SU-DHL-6 (cell line): ENCODE measurements at regions not wholly inside any gene's neighbourhood (a gene's known extent, or its start where the extent isn't known, plus 50 kb on each side); places are given as distances from the start of the nearest gene placed in this dataset.

ENCODE experiments used
- H2AFZ ChIP-seq: fragments of 200-600 bp; sonication (generic); 2 replicates; pipeline ENCODE4 v1.6.1; 2014; ENCODE audit warnings: low read depth, mild to moderate bottlenecking, moderate library complexity, mixed read lengths, antibody characterized with exemption, low read length; ENCODE audit not compliant: severe bottlenecking
- H3F3A ChIP-seq: fragments of 200-600 bp; shearing (Covaris generic); 2 replicates; pipeline ENCODE4 v1.6.0; 2016; ENCODE audit warnings: antibody characterized with exemption, mild to moderate bottlenecking; ENCODE audit not compliant: insufficient read depth
- H3K27ac ChIP-seq: fragments of 200-600 bp; sonication (generic); 2 replicates; pipeline ENCODE4 v1.5.1; 2016; ENCODE audit warnings: low read depth, mild to moderate bottlenecking, low read length, moderate library complexity, mixed read lengths
- H3K27me3 ChIP-seq: fragments of 200-600 bp; sonication (generic), shearing (Covaris generic); 2 replicates; pipeline ENCODE4 v1.6.0; 2014; ENCODE audit warnings: mild to moderate bottlenecking, low read length
- H3K36me3 ChIP-seq: fragments of 200-600 bp; sonication (generic); 2 replicates; pipeline ENCODE4 v1.6.1; 2014; ENCODE audit warnings: mild to moderate bottlenecking, low read length, mixed read lengths
- H3K4me2 ChIP-seq: fragments of 300-600, 200-600 bp; shearing (Covaris generic), sonication (generic); 2 replicates; pipeline ENCODE4 v1.6.0; 2014; ENCODE audit warnings: low read length, low read depth, mild to moderate bottlenecking; ENCODE audit not compliant: poor library complexity, severe bottlenecking
- H3K4me3 ChIP-seq: fragments of 200-600 bp; sonication (generic); 2 replicates; pipeline ENCODE4 v1.5.1; 2014; ENCODE audit warnings: antibody characterized with exemption, low read length, mild to moderate bottlenecking, mixed read lengths; ENCODE audit not compliant: insufficient read depth, poor library complexity, severe bottlenecking
- H3K79me2 ChIP-seq: fragments of 200-600 bp; sonication (generic); 2 replicates; pipeline ENCODE4 v1.6.1; 2014; ENCODE audit warnings: mild to moderate bottlenecking, low read length, moderate library complexity; ENCODE audit not compliant: insufficient read depth
- H3K9ac ChIP-seq: fragments of 200-600 bp; sonication (generic); 2 replicates; pipeline ENCODE4 v1.7.0; 2014; ENCODE audit warnings: mild to moderate bottlenecking, low read length
- H3K9me2 ChIP-seq: fragments of 200-600 bp; sonication (generic); replicated peaks from 2 replicates; pipeline ENCODE4 v1.6.1; 2014; ENCODE audit warnings: low read length; ENCODE audit not compliant: insufficient read depth
- H3K9me3 ChIP-seq: fragments of 200-600 bp; sonication (generic); 2 replicates; pipeline ENCODE4 v1.6.1; 2014; ENCODE audit warnings: low read length, mixed read lengths; ENCODE audit not compliant: insufficient read depth
- H4K20me1 ChIP-seq: fragments of 200-600 bp; sonication (generic); 2 replicates; pipeline ENCODE4 v1.6.1; 2014; ENCODE audit warnings: low read depth, mild to moderate bottlenecking, antibody characterized with exemption, low read length, moderate library complexity, mixed read lengths
- EZH2phosphoT487 ChIP-seq: fragments of 200-600 bp; sonication (generic), shearing (Covaris generic); conservative IDR thresholded peaks from 2 replicates; pipeline ENCODE4 v1.6.1; 2018; ENCODE audit warnings: mild to moderate bottlenecking, antibody characterized with exemption, low read length, moderate library complexity, mixed read lengths
- TF ChIP-seq, protein P1 (sequence below): fragments of 200-600 bp; sonication (generic); IDR thresholded peaks from one replicate; pipeline ENCODE4 v1.5.1; 2017; ENCODE audit warnings: antibody characterized with exemption, mild to moderate bottlenecking, low read length, moderate library complexity; ENCODE audit not compliant: insufficient read depth, poor library complexity, severe bottlenecking

DNA sequence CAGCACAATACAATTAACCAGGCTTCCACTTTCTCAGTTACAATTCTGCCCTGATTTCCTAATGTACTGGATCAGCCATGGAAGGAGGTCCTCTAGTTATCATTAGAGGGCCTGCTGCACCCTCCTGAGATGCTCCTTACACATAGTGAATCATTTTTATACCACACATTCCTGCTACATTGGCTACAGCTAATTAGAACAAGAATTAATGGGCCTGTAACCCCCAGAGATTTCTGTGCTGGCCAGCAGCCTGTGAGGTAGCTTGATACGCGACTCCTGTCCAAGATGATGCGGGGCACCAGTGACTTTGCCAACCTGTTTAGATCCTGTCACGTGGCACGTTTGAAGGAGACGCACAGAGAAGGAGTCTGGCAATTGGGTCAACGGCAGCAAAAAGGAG, 422.8 kb downstream of the EPM2A start:
- H3K4me2 ChIP-seq = no peak overlapping the region
- no peaks in the 10 kb centered on the region for H3K27me3 ChIP-seq
- no peaks in the 10 kb centered on the region for H3K79me2 ChIP-seq
- no peaks in the 10 kb centered on the region for H3K9me3 ChIP-seq
- H3K36me3 ChIP-seq = no peaks in the 10 kb centered on the region
- H3F3A ChIP-seq = no peaks in the 10 kb centered on the region
- H3K9ac ChIP-seq = no peak overlapping the region
- no peak overlapping the region for H3K27ac ChIP-seq
- TF ChIP-seq, protein P1, sequence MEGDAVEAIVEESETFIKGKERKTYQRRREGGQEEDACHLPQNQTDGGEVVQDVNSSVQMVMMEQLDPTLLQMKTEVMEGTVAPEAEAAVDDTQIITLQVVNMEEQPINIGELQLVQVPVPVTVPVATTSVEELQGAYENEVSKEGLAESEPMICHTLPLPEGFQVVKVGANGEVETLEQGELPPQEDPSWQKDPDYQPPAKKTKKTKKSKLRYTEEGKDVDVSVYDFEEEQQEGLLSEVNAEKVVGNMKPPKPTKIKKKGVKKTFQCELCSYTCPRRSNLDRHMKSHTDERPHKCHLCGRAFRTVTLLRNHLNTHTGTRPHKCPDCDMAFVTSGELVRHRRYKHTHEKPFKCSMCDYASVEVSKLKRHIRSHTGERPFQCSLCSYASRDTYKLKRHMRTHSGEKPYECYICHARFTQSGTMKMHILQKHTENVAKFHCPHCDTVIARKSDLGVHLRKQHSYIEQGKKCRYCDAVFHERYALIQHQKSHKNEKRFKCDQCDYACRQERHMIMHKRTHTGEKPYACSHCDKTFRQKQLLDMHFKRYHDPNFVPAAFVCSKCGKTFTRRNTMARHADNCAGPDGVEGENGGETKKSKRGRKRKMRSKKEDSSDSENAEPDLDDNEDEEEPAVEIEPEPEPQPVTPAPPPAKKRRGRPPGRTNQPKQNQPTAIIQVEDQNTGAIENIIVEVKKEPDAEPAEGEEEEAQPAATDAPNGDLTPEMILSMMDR = no peak
- no peak for TF ChIP-seq EZH2phosphoT487
- no peak overlapping the region for H3K4me3 ChIP-seq
- no peaks in the 10 kb centered on the region for H4K20me1 ChIP-seq
- no peaks in the 10 kb centered on the region for H3K9me2 ChIP-seq
- H2AFZ ChIP-seq = no peak overlapping the region

DNA sequence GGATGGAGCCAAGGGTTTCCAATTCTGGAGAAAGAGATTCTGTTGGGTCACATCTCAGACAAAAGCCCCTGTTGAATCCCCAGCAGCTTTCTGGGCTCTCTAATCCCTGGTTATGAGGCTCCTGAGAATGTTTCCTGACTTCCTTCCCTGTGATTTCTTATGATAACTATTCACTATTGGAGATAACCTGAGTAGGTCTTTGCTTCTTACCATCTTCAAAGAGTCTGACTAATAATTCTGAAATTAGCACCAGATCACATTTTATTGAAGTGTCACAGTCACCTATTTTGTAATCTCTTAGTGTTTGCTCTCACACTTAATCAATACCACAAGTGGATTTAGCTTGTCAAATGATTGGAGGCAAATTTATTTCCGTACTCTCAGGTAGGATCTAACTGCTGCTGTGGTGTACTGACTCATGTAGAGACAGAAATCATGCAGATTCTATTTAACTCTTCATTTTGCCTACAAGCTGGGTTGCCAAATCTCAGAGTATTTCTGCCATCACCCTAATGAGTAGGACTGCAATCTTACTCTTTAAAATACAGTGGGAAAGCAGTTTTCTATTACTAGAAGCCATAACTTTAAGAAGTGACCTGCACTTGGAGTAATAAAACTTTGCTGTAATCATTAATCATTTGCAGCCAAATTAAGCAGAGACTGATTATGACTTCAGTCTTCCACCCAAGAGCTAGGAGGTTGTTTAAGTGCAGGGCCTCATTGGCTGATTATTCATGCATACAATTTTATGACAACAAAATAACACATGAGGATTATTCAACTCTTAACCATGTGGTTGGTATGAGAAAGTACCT, 422.1 kb downstream of the EPM2A start:
- Histone ChIP-seq H3K27me3 (no peaks in the 10 kb centered on the region), H3K4me3 (no peak overlapping the region), H3K4me2 (no peak overlapping the region), H3K36me3 (no peaks in the 10 kb centered on the region), H3K27ac (no peak overlapping the region), H3K9me3 (no peaks in the 10 kb centered on the region), H3K79me2 (no peaks in the 10 kb centered on the region), H3K9me2 (no peaks in the 10 kb centered on the region), H2AFZ (no peak overlapping the region), H3K9ac (no peak overlapping the region), H4K20me1 (no peaks in the 10 kb centered on the region), H3F3A (no peaks in the 10 kb centered on the region)
- TF ChIP-seq, protein P1 = no peak
- no peak for TF ChIP-seq EZH2phosphoT487

DNA sequence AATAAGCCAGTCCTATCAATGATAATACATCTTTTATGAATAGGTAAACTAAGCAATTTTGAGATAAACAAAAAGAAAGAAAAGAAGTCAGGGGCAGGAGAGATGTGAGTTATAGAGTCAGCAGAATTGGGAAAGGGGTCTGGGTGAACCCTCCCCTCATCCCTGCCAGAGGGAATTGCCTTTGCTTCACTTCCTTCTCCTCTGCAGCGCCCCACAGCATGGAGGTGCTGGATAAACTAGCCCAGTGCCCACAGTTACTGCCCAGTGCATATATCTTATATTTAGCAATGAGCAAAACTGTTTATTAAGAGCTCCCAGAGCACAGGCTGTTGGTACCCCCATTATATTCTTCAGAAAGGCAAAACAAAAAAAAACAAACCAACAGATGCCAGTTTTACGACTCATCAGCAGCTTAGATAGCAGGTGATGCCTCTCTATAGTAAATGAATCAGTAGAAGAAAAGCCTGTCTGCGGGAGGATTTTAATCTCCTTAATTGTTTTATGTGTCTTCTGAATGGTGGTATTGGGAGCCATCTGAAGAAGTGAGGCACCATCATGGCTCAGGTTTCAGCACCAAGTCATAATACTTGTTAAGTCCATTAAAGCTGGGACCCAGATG, 419.2 kb downstream of the EPM2A start:
- H3K4me2 ChIP-seq = no peak overlapping the region
- TF ChIP-seq EZH2phosphoT487 = no peak
- TF ChIP-seq, protein P1 = no peak
- no peaks in the 10 kb centered on the region for H3K9me3 ChIP-seq
- no peak overlapping the region for H3K4me3 ChIP-seq
- H3K27ac ChIP-seq = no peak overlapping the region
- no peaks in the 10 kb centered on the region for H3K79me2 ChIP-seq
- H3K9ac ChIP-seq = no peak overlapping the region
- no peaks in the 10 kb centered on the region for H3K27me3 ChIP-seq
- no peaks in the 10 kb centered on the region for H3K36me3 ChIP-seq
- no peak overlapping the region for H2AFZ ChIP-seq
- no peaks in the 10 kb centered on the region for H3K9me2 ChIP-seq
- H4K20me1 ChIP-seq = no peaks in the 10 kb centered on the region
- H3F3A ChIP-seq = no peaks in the 10 kb centered on the region
